Calu3 (cell line): ENCODE measurements at regions not wholly inside any gene's neighbourhood (a gene's known extent, or its start where the extent isn't known, plus 50 kb on each side); places are given as distances from the start of the nearest gene placed in this dataset.

Experiments used
- BruUV-seq: library from RNA; stranded (reverse); fragments of 400-500 nt; replicated peaks from 2 replicates; lab custom pipeline; 2021; lab: Mats Ljungman, UMichigan
- CTCF ChIA-PET: fragments of 300-600 bp; sonication (Branson Sonifier 250); formaldehyde crosslinking; loops from one replicate; lab custom pipeline; 2022; ENCODE audit warnings: antibody characterized with exemption; lab: Charles Lee
- DNase-seq: peaks from one replicate; pipeline ENCODE4 v3.0.0; 2022
- H3K27ac Mint-ChIP-seq: one replicate; pipeline ENCODE4 v1.8.0; 2022; ENCODE audit warnings: mixed read lengths; ENCODE audit not compliant: unreplicated experiment
- H3K27me3 Mint-ChIP-seq: one replicate; pipeline ENCODE4 v1.8.0; 2022; ENCODE audit warnings: mixed read lengths; ENCODE audit not compliant: unreplicated experiment
- H3K36me3 Mint-ChIP-seq: one replicate; pipeline ENCODE4 v1.8.0; 2022; ENCODE audit warnings: mild to moderate bottlenecking, moderate library complexity, mixed read lengths; ENCODE audit not compliant: insufficient read depth, unreplicated experiment
- H3K4me1 Mint-ChIP-seq: one replicate; pipeline ENCODE4 v1.8.0; 2022; ENCODE audit warnings: mild to moderate bottlenecking, low read depth, mixed read lengths; ENCODE audit not compliant: unreplicated experiment
- H3K4me3 Mint-ChIP-seq: one replicate; pipeline ENCODE4 v1.8.0; 2022; ENCODE audit warnings: mild to moderate bottlenecking, low read depth, moderate library complexity, mixed read lengths; ENCODE audit not compliant: unreplicated experiment
- H3K9me3 Mint-ChIP-seq: one replicate; pipeline ENCODE4 v1.8.0; 2022; ENCODE audit warnings: low read depth, mixed read lengths; ENCODE audit not compliant: unreplicated experiment
- CTCF ChIP-seq: fragments of 200-600 bp; IDR thresholded peaks from one replicate; pipeline ENCODE4 v1.8.0; 2022; ENCODE audit warnings: antibody characterized with exemption; ENCODE audit not compliant: unreplicated experiment
- intact Hi-C: fragments of 100-400 bp; cut with micrococcal nuclease; formaldehyde crosslinking; loops from one replicate; pipeline ENCODE4 v1.10.0; 2022; ENCODE audit not compliant: unreplicated experiment

GRCh38 chr6:100968949-100969348, 87.8 kb upstream of the ASCC3 start:
- no TSS peak for BruUV-seq
- no peak overlapping the region for H3K4me3 Mint-ChIP-seq
- CTCF ChIA-PET: no interaction called here
- no peak overlapping the region for H3K27ac Mint-ChIP-seq
- intact Hi-C loops: no loop called here
- H3K36me3 Mint-ChIP-seq: no peaks in the 10 kb centered on the region
- H3K9me3 Mint-ChIP-seq: peaks cover 8% of the 10 kb centered on the region
- no peak for TF ChIP-seq CTCF
- no peak for DNase-seq
- H3K27me3 Mint-ChIP-seq: no peaks in the 10 kb centered on the region
- no peaks in the 10 kb centered on the region for H3K4me1 Mint-ChIP-seq

GRCh38 chr6:100979267-100979666, 98.1 kb upstream of the ASCC3 start:
- no peaks in the 10 kb centered on the region for H3K36me3 Mint-ChIP-seq
- no peak overlapping the region for H3K27ac Mint-ChIP-seq
- BruUV-seq: no TSS peak
- TF ChIP-seq CTCF: no peak
- H3K4me1 Mint-ChIP-seq: no peaks in the 10 kb centered on the region
- no peak overlapping the region for H3K4me3 Mint-ChIP-seq
- CTCF ChIA-PET: no interaction called here
- H3K27me3 Mint-ChIP-seq: no peaks in the 10 kb centered on the region
- peaks cover 2% of the 10 kb centered on the region for H3K9me3 Mint-ChIP-seq
- no peak for DNase-seq
- intact Hi-C loops: no loop called here

GRCh38 chr6:100980949-100981348, 99.8 kb upstream of the ASCC3 start:
- intact Hi-C loops: no loop called here
- H3K27ac Mint-ChIP-seq: no peak overlapping the region
- H3K4me3 Mint-ChIP-seq: no peak overlapping the region
- no peak for DNase-seq
- no peaks in the 10 kb centered on the region for H3K27me3 Mint-ChIP-seq
- no peaks in the 10 kb centered on the region for H3K4me1 Mint-ChIP-seq
- no peaks in the 10 kb centered on the region for H3K9me3 Mint-ChIP-seq
- TF ChIP-seq CTCF: no peak
- CTCF ChIA-PET: no interaction called here
- BruUV-seq: no TSS peak
- no peaks in the 10 kb centered on the region for H3K36me3 Mint-ChIP-seq

- Mint-ChIP-seq H3K4me1 (no peaks in the 10 kb centered on the region), H3K9me3 (peaks cover under 1% of the 10 kb centered on the region), H3K27me3 (no peaks in the 10 kb centered on the region), H3K36me3 (no peaks in the 10 kb centered on the region), H3K4me3 (no peak overlapping the region), H3K27ac (no peak overlapping the region)
- no peak for DNase-seq
- no TSS peak for BruUV-seq
- intact Hi-C loops: no loop called here
- TF ChIP-seq CTCF: no peak
- CTCF ChIA-PET: no interaction called here
These were observed 105.8 kb upstream of the ASCC3 start for GRCh38 chr6:100986921-100987320.
